HepG2 (cell line): ENCODE measurements at regions not wholly inside any gene's neighbourhood (a gene's known extent, or its start where the extent isn't known, plus 50 kb on each side); places are given as distances from the start of the nearest gene placed in this dataset.

Experiments
- ATAC-seq: fragments of 200-7000 bp; cut with Tn5 transposase; 3 replicates; pipeline ENCODE4 v1.9.1; 2020; ENCODE audit warnings: mild to moderate bottlenecking, moderate library complexity
- BruUV-seq: library from RNA; stranded (reverse); fragments of 400-500 nt; replicated peaks from 2 replicates; lab custom pipeline; 2021; lab: Mats Ljungman, UMichigan
- CTCF ChIA-PET: fragments of 300-600 bp; formaldehyde crosslinking; extraction: SDS; loops from one replicate; lab custom pipeline; 2021; ENCODE audit warnings: low total read pairs, inconsistent platforms, low intra/inter-chr PET ratio; lab: Yijun Ruan, JAX
- POLR2A ChIA-PET: fragments of 350-600 bp; sonication (Branson Sonifier 250); formaldehyde crosslinking; loops from one replicate; lab custom pipeline; 2020; ENCODE audit warnings: antibody characterized with exemption, inconsistent platforms; lab: Yijun Ruan, JAX
- DNase-seq: peaks from one replicate; pipeline ENCODE4 v3.0.0-alpha.2; 2015; ENCODE audit warnings: low spot score
- FAIRE-seq: peaks from 3 replicates; lab custom pipeline; 2011; peaks lifted over from hg19 to GRCh38; lab: Jason Lieb, UNC
- H2AFZ ChIP-seq: one replicate; pipeline ENCODE4 v1.6.1; 2011; ENCODE audit warnings: low read length, inconsistent platforms
- H3K27ac ChIP-seq: fragments of 300-600 bp; 3 replicates; pipeline ENCODE4 v1.8.0; 2011; ENCODE audit warnings: mixed run types, mild to moderate bottlenecking, mixed read lengths, low read length, inconsistent platforms; ENCODE audit not compliant: insufficient read depth; ENCODE audit errors: extremely low read length
- H3K27me3 ChIP-seq, 2 experiments: fragments of 200-600 bp in 1 of 2; 2 replicates in 1 of 2; 3 replicates in 1 of 2; pipeline versions ENCODE4 v1.6.0 to v1.8.0; 2011; ENCODE audit warnings: low read length in 2 of 2, mild to moderate bottlenecking in 2 of 2, moderate library complexity in 2 of 2, inconsistent platforms in 1 of 2; ENCODE audit not compliant: insufficient read depth in 2 of 2, control insufficient read depth in 1 of 2
- H3K36me3 ChIP-seq, 2 experiments: fragments of 200-600 bp in 1 of 2; replicated peaks in 1 of 2; 2 replicates in 1 of 2; 3 replicates in 1 of 2; pipeline versions ENCODE4 v1.5.1 to v1.8.0; 2011; ENCODE audit warnings: low read length in 2 of 2, inconsistent platforms in 1 of 2; ENCODE audit not compliant: insufficient read depth in 2 of 2, control insufficient read depth in 1 of 2
- H3K4me1 ChIP-seq: 2 replicates; pipeline ENCODE4 v1.5.1; 2012; ENCODE audit warnings: low read length, inconsistent platforms; ENCODE audit not compliant: insufficient read depth
- H3K4me2 ChIP-seq: 2 replicates; pipeline ENCODE4 v1.6.0; 2011; ENCODE audit warnings: low read depth, low read length, inconsistent platforms
- H3K4me3 ChIP-seq, 3 experiments: fragments of 200-600 bp in 1 of 3; sonication (generic), shearing (Covaris generic) in 1 of 3; replicated peaks in 1 of 3; 2 replicates each; pipeline ENCODE4 v1.5.1; 2011 to 2016; ENCODE audit warnings: low read length in 3 of 3, inconsistent platforms in 2 of 3, low read depth in 2 of 3, mild to moderate bottlenecking in 2 of 3, control low read depth in 1 of 3, mixed read lengths in 1 of 3; ENCODE audit not compliant: insufficient read depth in 1 of 3
- H3K79me2 ChIP-seq: one replicate; pipeline ENCODE4 v1.6.1; 2011; ENCODE audit warnings: low read length, inconsistent platforms; ENCODE audit not compliant: insufficient read depth
- H3K9ac ChIP-seq: 2 replicates; pipeline ENCODE4 v1.6.0; 2011; ENCODE audit warnings: mild to moderate bottlenecking, low read depth, low read length, inconsistent platforms; ENCODE audit not compliant: insufficient read depth
- H3K9me3 ChIP-seq: 2 replicates; pipeline ENCODE4 v1.5.1; 2012; ENCODE audit warnings: mild to moderate bottlenecking, low read length
- H4K20me1 ChIP-seq: 2 replicates; pipeline ENCODE4 v1.6.0; 2011; ENCODE audit warnings: inconsistent platforms, mild to moderate bottlenecking, low read length, moderate library complexity; ENCODE audit not compliant: insufficient read depth
- HIVEP1 ChIP-seq: sonication (generic); formaldehyde crosslinking; IDR thresholded peaks from 2 replicates; pipeline ENCODE4 v1.4.0; 2020; ENCODE audit warnings: mild to moderate bottlenecking, missing genetic modification reagents
- HOXD1 ChIP-seq: sonication (generic); formaldehyde crosslinking; IDR thresholded peaks from 2 replicates; pipeline ENCODE4 v1.5.0; 2020; ENCODE audit warnings: missing genetic modification reagents
- IRF9 ChIP-seq: sonication (generic); formaldehyde crosslinking; IDR thresholded peaks from 2 replicates; pipeline ENCODE4 v1.8.0; 2022; ENCODE audit warnings: missing genetic modification reagents, mild to moderate bottlenecking, borderline replicate concordance
- SIX4 ChIP-seq: sonication (generic); formaldehyde crosslinking; IDR thresholded peaks from 2 replicates; pipeline ENCODE4 v1.4.0; 2020; ENCODE audit warnings: missing genetic modification reagents
- ZNF142 ChIP-seq: sonication (generic); formaldehyde crosslinking; IDR thresholded peaks from 2 replicates; pipeline ENCODE4 v1.4.0; 2020; ENCODE audit warnings: missing genetic modification reagents
- ZNF20 ChIP-seq: sonication (generic); formaldehyde crosslinking; IDR thresholded peaks from 2 replicates; pipeline ENCODE4 v1.4.0; 2020; ENCODE audit warnings: mild to moderate bottlenecking, moderate library complexity, missing genetic modification reagents
- ZNF639 ChIP-seq: conservative IDR thresholded peaks from 2 replicates; pipeline ENCODE4 v1.6.1; 2018; ENCODE audit warnings: missing genetic modification reagents
- WGBS: methylation state at CpG from one replicate; pipeline ENCODE4 v1.1.6; 2017; ENCODE audit warnings: low lambda C conversion rate; 5-methylcytosine and 5-hydroxymethylcytosine counted together
- in situ Hi-C: cut with HindIII; loops from 2 replicates; pipeline ENCODE4 v1.10.0; 2017; ENCODE audit warnings: low pct_unique_long_range_greater_than_20kb; ENCODE audit not compliant: extremely low pct_ligation_motif_present
- intact Hi-C: fragments of 100-400 bp; cut with micrococcal nuclease; formaldehyde crosslinking; loops from one replicate; pipeline ENCODE4 v1.10.0; 2022; ENCODE audit not compliant: unreplicated experiment

- peaks cover 12% of the 10 kb centered on the region for H3K4me1 ChIP-seq
- no peak for FAIRE-seq
- POLR2A ChIA-PET = no interaction called here
- H3K79me2 ChIP-seq = no peaks in the 10 kb centered on the region
- CTCF ChIA-PET = no interaction called here
- intact Hi-C loops = no loop called here
- no peaks in the 10 kb centered on the region for H3K9me3 ChIP-seq
- H3K4me2 ChIP-seq = peak overlapping the region; percentile 5; the same call in 1 of the 2 replicates
- H3K36me3 ChIP-seq = no peaks in the 10 kb centered on the region
- no TSS peak for BruUV-seq
- no peak overlapping the region for H3K27ac ChIP-seq
- no peak for TF ChIP-seq ZNF142 (CRISPR knock-in tag)
- TF ChIP-seq IRF9 (CRISPR knock-in tag) = no peak
- no peak for TF ChIP-seq ZNF639 (CRISPR knock-in tag)
- no peak for TF ChIP-seq SIX4 (CRISPR knock-in tag)
- TF ChIP-seq HIVEP1 (CRISPR knock-in tag) = 0 out of 2 replicates have a peak, but pooled peaks have one; percentile 6
- TF ChIP-seq ZNF20 (CRISPR knock-in tag) = no peak
- no peak for TF ChIP-seq HOXD1
- TF ChIP-seq, all 625 proteins: peak for 1
- Histone ChIP-seq H3K9ac (no peak overlapping the region), H3K4me3 (no peak overlapping the region), H3K27me3 (peaks cover 2 to 35% of the 10 kb centered on the region in 2 experiments; a peak in 2 of 5 replicates), H4K20me1 (no peaks in the 10 kb centered on the region), H2AFZ (no peak overlapping the region)
- DNase-seq (no peak), ATAC-seq (peak; percentile 13)
- in situ Hi-C loops = no loop called here
- 47% methylated on average over 5 of the region's 10 CpGs for WGBS
Observed at GRCh38 chr2:239466061-239466754, 65.4 kb upstream of the HDAC4 start.
